K562 (cell line): ENCODE measurements at regions not wholly inside any gene's neighbourhood (a gene's known extent, or its start where the extent isn't known, plus 50 kb on each side); places are given as distances from the start of the nearest gene placed in this dataset.
"Not testable (repeated sequence)": the region's sequence is repeated elsewhere in the genome, so short reads cannot be mapped to it uniquely, and the experiment has no call there.

Experiments
- ATAC-seq: fragments of 200-7000 bp; cut with Tn5 transposase; 3 replicates; pipeline ENCODE4 v1.9.1; 2020; ENCODE audit warnings: moderate library complexity
- BruUV-seq: library from RNA; stranded (reverse); fragments of 400-500 nt; replicated peaks from 2 replicates; lab custom pipeline; 2021; lab: Mats Ljungman, UMichigan
- CTCF ChIA-PET: fragments of 300-600 bp; formaldehyde crosslinking; extraction: SDS; loops from one replicate; lab custom pipeline; 2021; ENCODE audit warnings: low intra/inter-chr PET ratio; lab: Yijun Ruan, JAX
- POLR2A ChIA-PET: fragments of 300-600, 350-650 bp; sonication (Branson Sonifier 250); formaldehyde crosslinking; extraction: SDS; loops from one replicate; lab custom pipeline; 2021; ENCODE audit warnings: antibody characterized with exemption, inconsistent platforms; lab: Yijun Ruan, JAX
- DNase-seq, 4 experiments: peaks; one replicate each; pipeline versions ENCODE4 v3.0.0 to v3.0.0-alpha.2; 2011 to 2018; ENCODE audit warnings: low spot score in 3 of 4, mixed read lengths in 3 of 4; ENCODE audit errors: extremely low read depth in 1 of 4
- FAIRE-seq: peaks from 2 replicates; lab custom pipeline; 2011; peaks lifted over from hg19 to GRCh38; lab: Jason Lieb, UNC
- H2AFZ ChIP-seq: 2 replicates; pipeline ENCODE4 v1.6.0; 2011; ENCODE audit warnings: low read depth, low read length, control low read depth, inconsistent platforms
- H3K27ac ChIP-seq: fragments of 200-600 bp; 3 replicates; pipeline ENCODE4 v1.8.0; 2011; ENCODE audit warnings: low read depth, mild to moderate bottlenecking, control low read depth, inconsistent platforms, low read length, moderate library complexity, mixed read lengths; ENCODE audit errors: extremely low read depth
- H3K27me3 ChIP-seq, 2 experiments: fragments of 300-600 bp in 1 of 2; 2 replicates in 1 of 2; 3 replicates in 1 of 2; pipeline versions ENCODE4 v1.6.0 to v1.8.0; 2011; ENCODE audit warnings: inconsistent platforms in 2 of 2, low read length in 2 of 2, mild to moderate bottlenecking in 1 of 2, mixed read lengths in 1 of 2, moderate library complexity in 1 of 2; ENCODE audit not compliant: control insufficient read depth in 2 of 2, insufficient read depth in 2 of 2
- H3K36me3 ChIP-seq: fragments of 300-600 bp; 3 replicates; pipeline ENCODE4 v1.8.0; 2011; ENCODE audit warnings: mild to moderate bottlenecking, low read length, inconsistent platforms; ENCODE audit not compliant: control insufficient read depth, insufficient read depth
- H3K4me1 ChIP-seq, 2 experiments: fragments of 200-600 bp in 1 of 2; replicated peaks in 1 of 2; 2 replicates in 1 of 2; 3 replicates in 1 of 2; pipeline versions ENCODE4 v1.5.1 to v1.8.0; 2011; ENCODE audit warnings: inconsistent platforms in 2 of 2, low read length in 2 of 2, mild to moderate bottlenecking in 1 of 2, mixed read lengths in 1 of 2, moderate library complexity in 1 of 2; ENCODE audit not compliant: control insufficient read depth in 2 of 2, insufficient read depth in 2 of 2
- H3K4me2 ChIP-seq: 2 replicates; pipeline ENCODE4 v1.6.1; 2011; ENCODE audit warnings: low read length, control low read depth, inconsistent platforms, mixed read lengths; ENCODE audit not compliant: insufficient read depth
- H3K4me3 ChIP-seq: fragments of 200-600 bp; sonication (generic), shearing (Covaris generic); 2 replicates; pipeline ENCODE4 v1.5.1; 2016; ENCODE audit warnings: control low read depth, inconsistent platforms
- H3K79me2 ChIP-seq: fragments of 200-600 bp; 3 replicates; pipeline ENCODE4 v1.8.0; 2011; ENCODE audit warnings: low read length, inconsistent platforms; ENCODE audit not compliant: control insufficient read depth, insufficient read depth
- H3K9ac ChIP-seq, 2 experiments: 2 replicates each; pipeline versions ENCODE4 v1.6.0 to v1.6.1; 2011; ENCODE audit warnings: low read depth in 2 of 2, low read length in 2 of 2, control low read depth in 1 of 2, inconsistent platforms in 1 of 2, mild to moderate bottlenecking in 1 of 2, mixed read lengths in 1 of 2; ENCODE audit not compliant: insufficient read depth in 1 of 2
- H3K9me1 ChIP-seq: one replicate; pipeline ENCODE4 v1.6.0; 2011; ENCODE audit warnings: inconsistent platforms, mild to moderate bottlenecking, low read length, moderate library complexity; ENCODE audit not compliant: control insufficient read depth, insufficient read depth
- H3K9me3 ChIP-seq: replicated peaks from 2 replicates; pipeline ENCODE4 v1.5.1; 2011; ENCODE audit warnings: low read depth, low read length, inconsistent platforms; ENCODE audit not compliant: control insufficient read depth, insufficient read depth
- H4K20me1 ChIP-seq: replicated peaks from 2 replicates; pipeline ENCODE4 v1.6.1; 2011; ENCODE audit warnings: low read length, inconsistent platforms, mixed read lengths; ENCODE audit not compliant: control insufficient read depth, insufficient read depth
- BHLHE40 ChIP-seq: IDR thresholded peaks from 2 replicates; pipeline ENCODE4 v1.6.1; 2011; ENCODE audit warnings: low read length, improper control_type of control experiment
- SIN3B ChIP-seq: fragments of 450-650 bp; IDR thresholded peaks from 2 replicates; pipeline ENCODE4 v1.6.1; 2017; ENCODE audit warnings: low read depth, mild to moderate bottlenecking, moderate library complexity
- USF2 ChIP-seq: sonication (generic); formaldehyde crosslinking; IDR thresholded peaks from 2 replicates; pipeline ENCODE4 v1.5.0; 2020; ENCODE audit warnings: missing genetic modification reagents
- ZNF699 ChIP-seq: fragments of 250-450 bp; sonication (Bioruptor Pico); IDR thresholded peaks from 2 replicates; pipeline ENCODE4 v1.8.0; 2021; ENCODE audit warnings: mild to moderate bottlenecking, moderate library complexity; ENCODE audit not compliant: insufficient replicate concordance
- WGBS: fragments of 100-300 bp; shearing (Covaris generic); methylation state at CpG from one replicate; pipeline ENCODE4 v1.1.6; 2016; ENCODE audit warnings: low coverage, mixed read lengths; ENCODE audit not compliant: insufficient coverage; ENCODE audit errors: missing lambda C conversion rate; 5-methylcytosine and 5-hydroxymethylcytosine counted together
- in situ Hi-C: fragments of 300-500 bp; cut with MboI; formaldehyde crosslinking; loops from 4 replicates; pipeline ENCODE4 v1.15.0; 2018; ENCODE audit warnings: inconsistent platforms, mixed read lengths
- intact Hi-C: fragments of 100-400 bp; cut with micrococcal nuclease; formaldehyde crosslinking; loops from 2 replicates; pipeline ENCODE4 v1.14.2; 2022

- ChIA-PET CTCF (no interaction called here), POLR2A (no interaction called here)
- in situ Hi-C loops (no loop called here), intact Hi-C loops (no loop called here)
- H3K9me3 ChIP-seq: no peaks in the 10 kb centered on the region
- no peak overlapping the region for H3K27ac ChIP-seq
- H2AFZ ChIP-seq: no peak overlapping the region
- ATAC-seq (no peak), FAIRE-seq (no peak), DNase-seq (peak in 2 of 4 experiments; percentile 12 to 16)
- no peaks in the 10 kb centered on the region for H3K9me1 ChIP-seq
- H3K36me3 ChIP-seq: no peaks in the 10 kb centered on the region
- no peaks in the 10 kb centered on the region for H3K79me2 ChIP-seq
- no peak overlapping the region for H3K4me2 ChIP-seq
- no peak overlapping the region for H3K9ac ChIP-seq
- BruUV-seq: no TSS peak
- H4K20me1 ChIP-seq: no peaks in the 10 kb centered on the region
- TF ChIP-seq SIN3B (no peak), USF2 (peak; percentile 57), ZNF699 (CRISPR knock-in tag) (no peak), BHLHE40 (no peak)
- no peaks in the 10 kb centered on the region for H3K4me1 ChIP-seq
- 2% methylated on average over 4 of the region's 4 CpGs for WGBS
- H3K4me3 ChIP-seq: no peak overlapping the region
- no peaks in the 10 kb centered on the region for H3K27me3 ChIP-seq
Measured at GRCh38 chr4:146049802-146050201, 111.2 kb upstream of the ZNF827 start.

- H2AFZ ChIP-seq, BruUV-seq, H3K4me3 ChIP-seq, H3K9ac ChIP-seq, H3K27me3 ChIP-seq, H3K36me3 ChIP-seq, DNase-seq, POLR2A ChIA-PET, H3K4me1 ChIP-seq, H3K9me1 ChIP-seq, intact Hi-C loops, H3K9me3 ChIP-seq, CTCF ChIA-PET, in situ Hi-C loops, H3K27ac ChIP-seq, H3K79me2 ChIP-seq, H3K4me2 ChIP-seq, H4K20me1 ChIP-seq, FAIRE-seq, ATAC-seq: not testable (repeated sequence)
- 4% methylated on average over 8 of the region's 8 CpGs for WGBS
Measured at GRCh38 chr4:146047768-146048167, 109.1 kb upstream of the ZNF827 start.
